OCI-LY7 (cell line): ENCODE measurements at regions not wholly inside any gene's neighbourhood (a gene's known extent, or its start where the extent isn't known, plus 50 kb on each side); places are given as distances from the start of the nearest gene placed in this dataset.

Source experiments
- BruUV-seq: library from RNA; stranded (reverse); fragments of 400-500 nt; replicated peaks from 2 replicates; lab custom pipeline; 2021; lab: Mats Ljungman, UMichigan
- CTCF ChIA-PET: fragments of 300-600 bp; sonication (Branson Sonifier 250); formaldehyde crosslinking; loops from one replicate; lab custom pipeline; 2022; ENCODE audit warnings: antibody characterized with exemption; ENCODE audit not compliant: unreplicated experiment; lab: Charles Lee
- POLR2A ChIA-PET: fragments of 300-600 bp; sonication (Branson Sonifier 250); formaldehyde crosslinking; loops from one replicate; lab custom pipeline; 2022; ENCODE audit warnings: antibody characterized with exemption; lab: Charles Lee
- DNase-seq: peaks from one replicate; pipeline ENCODE4 v3.0.0-alpha.2; 2015; ENCODE audit warnings: low spot score
- H2AFZ ChIP-seq: fragments of 200-600 bp; sonication (generic), shearing (Covaris generic); 2 replicates; pipeline ENCODE4 v1.6.1; 2014; ENCODE audit warnings: mild to moderate bottlenecking, antibody characterized with exemption, low read length, moderate library complexity
- H3K27ac ChIP-seq: fragments of 200-600 bp; sonication (generic); 2 replicates; pipeline ENCODE4 v1.5.1; 2014; ENCODE audit warnings: mixed run types, low read depth, mild to moderate bottlenecking, moderate library complexity, low read length, inconsistent platforms; ENCODE audit not compliant: poor library complexity, severe bottlenecking
- H3K36me3 ChIP-seq: fragments of 200-600 bp; sonication (generic); 2 replicates; pipeline ENCODE4 v1.6.1; 2014; ENCODE audit warnings: mild to moderate bottlenecking, antibody characterized with exemption, low read length, moderate library complexity, mixed read lengths; ENCODE audit not compliant: insufficient read depth
- H3K4me1 ChIP-seq: fragments of 200-600 bp; sonication (generic); 2 replicates; pipeline ENCODE4 v1.5.1; 2014; ENCODE audit warnings: mild to moderate bottlenecking, low read length; ENCODE audit not compliant: insufficient read depth, poor library complexity, severe bottlenecking
- H3K4me2 ChIP-seq: fragments of 200-600 bp; sonication (generic); 2 replicates; pipeline ENCODE4 v1.6.1; 2014; ENCODE audit warnings: mild to moderate bottlenecking, low read length
- H3K4me3 ChIP-seq: fragments of 200-600 bp; sonication (generic); 2 replicates; pipeline ENCODE4 v1.5.1; 2014; ENCODE audit warnings: mild to moderate bottlenecking, low read depth, low read length; ENCODE audit not compliant: poor library complexity, severe bottlenecking
- H3K79me2 ChIP-seq: fragments of 200-600 bp; sonication (generic); 2 replicates; pipeline ENCODE4 v1.6.1; 2016; ENCODE audit warnings: low read depth, mild to moderate bottlenecking, low read length, moderate library complexity, mixed read lengths; ENCODE audit not compliant: insufficient read depth
- H3K9me2 ChIP-seq: fragments of 200-600 bp; sonication (generic); 2 replicates; pipeline ENCODE4 v1.6.1; 2016; ENCODE audit warnings: mild to moderate bottlenecking, low read length, mixed read lengths; ENCODE audit not compliant: insufficient read depth
- H3K9me3 ChIP-seq: fragments of 200-600 bp; sonication (generic); 2 replicates; pipeline ENCODE4 v1.6.1; 2014; ENCODE audit warnings: mild to moderate bottlenecking, mixed run types, low read length, mixed read lengths
- H4K20me1 ChIP-seq: fragments of 200-600 bp; sonication (generic); 2 replicates; pipeline ENCODE4 v1.6.1; 2014; ENCODE audit warnings: mild to moderate bottlenecking, antibody characterized with exemption, low read length, moderate library complexity, mixed read lengths; ENCODE audit not compliant: insufficient read depth
- EZH2phosphoT487 ChIP-seq: fragments of 200-600 bp; sonication (generic); IDR thresholded peaks from 2 replicates; pipeline ENCODE4 v1.6.1; 2018; ENCODE audit warnings: low read depth, borderline replicate concordance, mild to moderate bottlenecking, mixed run types, antibody characterized with exemption, low read length, moderate library complexity, mixed read lengths
- intact Hi-C: fragments of 100-400 bp; cut with micrococcal nuclease; formaldehyde crosslinking; loops from one replicate; pipeline ENCODE4 v1.10.0; 2022; ENCODE audit not compliant: unreplicated experiment
- TF ChIP-seq, protein P1 (sequence below): fragments of 200-600 bp; sonication (generic); conservative IDR thresholded peaks from 2 replicates; pipeline ENCODE4 v1.5.1; 2014; ENCODE audit warnings: mild to moderate bottlenecking, antibody characterized with exemption, low read length, moderate library complexity, mixed read lengths

GRCh38 chr3:59519094-59519493 is 469.3 kb upstream of the CFAP20DC start:
- DNase-seq = no peak
- Histone ChIP-seq H3K27ac (no peak overlapping the region), H4K20me1 (no peaks in the 10 kb centered on the region), H3K4me3 (no peak overlapping the region), H3K9me2 (no peaks in the 10 kb centered on the region), H3K9me3 (no peaks in the 10 kb centered on the region), H3K4me2 (no peak overlapping the region), H3K4me1 (no peaks in the 10 kb centered on the region), H3K36me3 (no peaks in the 10 kb centered on the region), H3K79me2 (no peaks in the 10 kb centered on the region), H2AFZ (no peak overlapping the region)
- CTCF ChIA-PET = no interaction called here
- BruUV-seq = no TSS peak
- TF ChIP-seq EZH2phosphoT487 = no peak
- TF ChIP-seq, protein P1, sequence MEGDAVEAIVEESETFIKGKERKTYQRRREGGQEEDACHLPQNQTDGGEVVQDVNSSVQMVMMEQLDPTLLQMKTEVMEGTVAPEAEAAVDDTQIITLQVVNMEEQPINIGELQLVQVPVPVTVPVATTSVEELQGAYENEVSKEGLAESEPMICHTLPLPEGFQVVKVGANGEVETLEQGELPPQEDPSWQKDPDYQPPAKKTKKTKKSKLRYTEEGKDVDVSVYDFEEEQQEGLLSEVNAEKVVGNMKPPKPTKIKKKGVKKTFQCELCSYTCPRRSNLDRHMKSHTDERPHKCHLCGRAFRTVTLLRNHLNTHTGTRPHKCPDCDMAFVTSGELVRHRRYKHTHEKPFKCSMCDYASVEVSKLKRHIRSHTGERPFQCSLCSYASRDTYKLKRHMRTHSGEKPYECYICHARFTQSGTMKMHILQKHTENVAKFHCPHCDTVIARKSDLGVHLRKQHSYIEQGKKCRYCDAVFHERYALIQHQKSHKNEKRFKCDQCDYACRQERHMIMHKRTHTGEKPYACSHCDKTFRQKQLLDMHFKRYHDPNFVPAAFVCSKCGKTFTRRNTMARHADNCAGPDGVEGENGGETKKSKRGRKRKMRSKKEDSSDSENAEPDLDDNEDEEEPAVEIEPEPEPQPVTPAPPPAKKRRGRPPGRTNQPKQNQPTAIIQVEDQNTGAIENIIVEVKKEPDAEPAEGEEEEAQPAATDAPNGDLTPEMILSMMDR = no peak
- POLR2A ChIA-PET = no interaction called here
- intact Hi-C loops = no loop called here

DNA sequence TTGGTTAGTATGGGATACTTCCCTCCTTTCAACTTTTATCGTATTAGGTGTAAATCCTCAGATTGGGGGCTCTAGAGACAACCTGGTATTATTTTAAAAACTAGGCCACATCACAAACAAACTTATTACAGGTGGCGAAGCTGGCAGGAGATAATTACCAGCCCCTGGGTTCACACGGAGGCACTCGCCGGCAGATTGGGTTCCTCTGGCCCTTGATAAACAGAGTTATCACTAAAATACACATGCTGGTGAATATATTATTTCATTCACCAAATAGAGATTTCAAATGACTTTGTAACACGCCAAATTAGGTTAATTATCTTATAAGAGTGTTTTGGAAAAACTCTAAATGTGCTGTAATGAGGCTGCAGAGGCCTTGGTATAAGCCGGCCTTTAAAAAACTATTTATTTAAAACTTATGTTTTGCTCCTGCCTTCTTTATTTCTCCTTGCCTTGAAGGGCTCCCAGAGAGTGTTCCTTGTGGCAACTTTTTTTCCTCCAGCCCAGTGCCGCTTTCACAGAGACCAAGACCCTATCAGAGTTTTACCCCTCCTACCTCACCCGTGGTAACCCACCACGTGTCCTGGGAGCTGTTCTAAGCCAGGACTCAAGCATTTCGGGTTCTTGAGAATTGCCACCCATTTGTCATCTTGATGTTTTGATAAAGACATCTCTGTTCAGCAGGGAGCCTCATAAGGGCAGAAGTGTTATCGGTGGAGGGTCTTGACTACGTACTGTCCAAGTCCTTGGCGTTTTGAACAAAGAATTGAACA is 468.6 kb upstream of the CFAP20DC start:
- CTCF ChIA-PET = no interaction called here
- no peak for DNase-seq
- H2AFZ ChIP-seq = no peak overlapping the region
- H3K4me1 ChIP-seq = no peaks in the 10 kb centered on the region
- H3K9me2 ChIP-seq = no peaks in the 10 kb centered on the region
- no peaks in the 10 kb centered on the region for H3K79me2 ChIP-seq
- H3K4me2 ChIP-seq = no peak overlapping the region
- H3K4me3 ChIP-seq = no peak overlapping the region
- H3K27ac ChIP-seq = no peak overlapping the region
- POLR2A ChIA-PET = interaction anchor here (0.9 to 1.5 kb wide), 2 partner anchors 12 kb away, joined by 3 to 4 read pairs; no protein-coding TSS in a partner anchor
- no peak for TF ChIP-seq EZH2phosphoT487
- TF ChIP-seq, protein P1 = no peak
- no peaks in the 10 kb centered on the region for H3K36me3 ChIP-seq
- H3K9me3 ChIP-seq = no peaks in the 10 kb centered on the region
- H4K20me1 ChIP-seq = no peaks in the 10 kb centered on the region
- intact Hi-C loops = no loop called here
- no TSS peak for BruUV-seq

DNA sequence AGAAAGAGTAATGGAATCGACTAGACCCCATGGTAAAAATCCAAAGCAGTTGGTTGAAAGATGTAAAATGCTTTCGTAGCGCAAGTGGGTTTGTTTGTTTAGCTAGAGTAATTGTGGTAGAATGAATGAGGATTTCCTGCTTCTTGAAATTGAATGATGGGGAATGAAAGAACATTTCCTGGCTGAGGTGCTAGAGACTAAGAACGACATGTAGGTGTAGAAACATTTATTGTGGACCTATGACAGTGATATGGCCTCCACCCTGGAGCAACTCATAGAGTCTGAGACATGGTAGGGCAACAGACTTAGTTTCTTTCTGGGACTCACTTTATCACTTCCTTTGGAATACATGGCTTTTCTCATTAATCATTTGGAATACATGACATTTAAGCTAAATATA is 467.6 kb upstream of the CFAP20DC start:
- Histone ChIP-seq H3K4me3 (no peak overlapping the region), H3K4me2 (no peak overlapping the region), H3K36me3 (no peaks in the 10 kb centered on the region), H3K4me1 (no peaks in the 10 kb centered on the region), H3K9me3 (no peaks in the 10 kb centered on the region), H4K20me1 (no peaks in the 10 kb centered on the region), H2AFZ (no peak overlapping the region), H3K27ac (no peak overlapping the region), H3K79me2 (no peaks in the 10 kb centered on the region), H3K9me2 (no peaks in the 10 kb centered on the region)
- DNase-seq = no peak
- no TSS peak for BruUV-seq
- ChIA-PET CTCF (no interaction called here), POLR2A (interaction anchor here (0.9 to 1.5 kb wide), 3 partner anchors 11 to 19 kb away, joined by 3 to 4 read pairs (median 3); no protein-coding TSS in a partner anchor)
- intact Hi-C loops = no loop called here
- TF ChIP-seq, protein P1 = no peak
- TF ChIP-seq EZH2phosphoT487 = no peak
